Nucleus accumbens (tissue), 56 donors: ENCODE measurements at regions not wholly inside any gene's neighbourhood (a gene's known extent, or its start where the extent isn't known, plus 50 kb on each side); places are given as distances from the start of the nearest gene placed in this dataset.
"Not testable (repeated sequence)": the region's sequence is repeated elsewhere in the genome, so short reads cannot be mapped to it uniquely, and the experiment has no call there.

Experiments
- DNase-seq, 56 donors: peaks; one replicate each; lab custom pipeline; 2025; lab: John Stamatoyannopoulos, UW

GRCh38 chr10:130340816-130341215, 204.6 kb downstream of the GLRX3 start:
- DNase-seq, result no peak

GRCh38 chr10:130341356-130341755, 205.2 kb downstream of the GLRX3 start:
- DNase-seq, result peak in 11 of 56 donors; percentile 1 to 39 (median 12)

GRCh38 chr10:130345728-130346127, 209.5 kb downstream of the GLRX3 start:
- DNase-seq, result no peak

GRCh38 chr10:130350996-130351395, 214.8 kb downstream of the GLRX3 start:
- DNase-seq, result no peak

- no peak for DNase-seq
Observed at GRCh38 chr10:130351466-130352290, 215.5 kb downstream of the GLRX3 start.

GRCh38 chr10:130352291-130352645, 216.1 kb downstream of the GLRX3 start:
- no peak for DNase-seq

- no peak for DNase-seq
Observed at GRCh38 chr10:130353928-130354572, 217.9 kb downstream of the GLRX3 start.

- DNase-seq, result no peak
Observed at GRCh38 chr10:130354573-130354954, 218.4 kb downstream of the GLRX3 start.

GRCh38 chr10:130354976-130355795, 219.0 kb downstream of the GLRX3 start:
- DNase-seq, result no peak

GRCh38 chr10:130356429-130356828, 220.2 kb downstream of the GLRX3 start:
- DNase-seq, result not testable (repeated sequence)

GRCh38 chr10:130357226-130357625, 221.0 kb downstream of the GLRX3 start:
- no peak for DNase-seq

- no peak for DNase-seq
Observed at GRCh38 chr10:130357951-130358350, 221.8 kb downstream of the GLRX3 start.

GRCh38 chr10:130358981-130359650, 222.9 kb downstream of the GLRX3 start:
- no peak for DNase-seq

- DNase-seq, result no peak
Observed at GRCh38 chr10:130359711-130360110, 223.5 kb downstream of the GLRX3 start.

- no peak for DNase-seq
Observed at GRCh38 chr10:130360826-130361311, 224.7 kb downstream of the GLRX3 start.

- no peak for DNase-seq
Observed at GRCh38 chr10:130361351-130362105, 225.3 kb downstream of the GLRX3 start.

- DNase-seq, result no peak
Observed at GRCh38 chr10:130362308-130362761, 226.1 kb downstream of the GLRX3 start.

GRCh38 chr10:130363051-130363450, 226.9 kb downstream of the GLRX3 start:
- no peak for DNase-seq

- no peak for DNase-seq
Observed at GRCh38 chr10:130363899-130364445, 227.8 kb downstream of the GLRX3 start.
